ENCODE measurements at regions not wholly inside any gene's neighbourhood (a gene's known extent, or its start where the extent isn't known, plus 50 kb on each side); places are given as distances from the start of the nearest gene placed in this dataset.

DNA sequence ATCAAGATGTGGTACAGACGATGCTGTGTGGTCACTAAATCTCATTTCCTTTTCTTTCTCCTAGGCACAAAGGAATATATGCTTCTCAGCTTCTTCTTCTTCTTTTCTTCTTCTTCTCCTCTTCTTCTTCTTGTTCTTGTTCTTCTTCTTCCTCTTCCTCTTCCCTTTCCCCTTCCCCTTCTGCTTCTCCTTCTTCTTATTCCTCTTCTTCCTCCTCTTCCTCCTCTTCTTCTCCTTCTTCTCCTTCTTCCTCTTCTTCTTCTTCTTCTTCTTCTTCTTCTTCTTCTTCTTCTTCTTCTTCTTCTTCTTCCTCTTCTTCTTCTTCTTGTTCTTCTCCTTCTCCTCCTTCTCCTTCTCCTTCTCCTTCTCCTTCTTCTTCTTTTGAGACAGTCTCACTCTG, 190.4 kb upstream of the DTNBP1 start:
- DNase-seq (ENCODE audit: low read depth, low spot score) (no peak), ATAC-seq (no peak), FAIRE-seq (no peak)
- H3K4me3 ChIP-seq = no peak overlapping the region
- intact Hi-C loops (cut with micrococcal nuclease; ENCODE audit: unreplicated experiment) = no loop called here
- RAD21 ChIA-PET (ENCODE audit: unreplicated experiment) = no interaction called here
- H3K79me2 ChIP-seq (ENCODE audit: control insufficient read depth, insufficient read depth, low read length) = no peaks in the 10 kb centered on the region
- no TSS peak for BruUV-seq (replicated peaks)
- H3K9ac ChIP-seq (ENCODE audit: control insufficient read depth, insufficient read depth, low read length) = no peak overlapping the region
- H3K27ac ChIP-seq (ENCODE audit: control insufficient read depth, insufficient read depth) = no peak overlapping the region
- 39% methylated on average over 1 of the region's 1 CpG for WGBS (ENCODE audit: insufficient coverage, insufficient replicate concordance, low lambda C conversion rate, missing lambda C conversion rate)
- SMC1A ChIA-PET (ENCODE audit: uncharacterized antibody, unreplicated experiment) = interaction anchor here (0.8 to 7.7 kb wide), 2 partner anchors 11 to 20 kb away, joined by 4 to 29 read pairs; no protein-coding TSS in a partner anchor
- H4K20me1 ChIP-seq (ENCODE audit: control insufficient read depth, insufficient read depth) = no peaks in the 10 kb centered on the region
- H3K27me3 ChIP-seq (replicated peaks in 1 of 2; ENCODE audit: control insufficient read depth in 2 of 2, insufficient read depth in 2 of 2, low read length in 1 of 2) = no peaks in the 10 kb centered on the region; a peak in 1 of 4 replicates
- POLR2A ChIA-PET = interaction anchor here (0.5 to 1.7 kb wide), 2 partner anchors 10 to 39 kb away, joined by 5 read pairs; no protein-coding TSS in a partner anchor
- no peaks in the 10 kb centered on the region for H3K4me1 ChIP-seq (ENCODE audit: control insufficient read depth, insufficient read depth, low read length)
- in situ Hi-C loops (cut with MboI) = no loop called here
- H3K9me3 ChIP-seq (replicated peaks; ENCODE audit: control insufficient read depth, insufficient read depth, low read length) = no peaks in the 10 kb centered on the region; the same call in 2 of the 3 replicates
- CTCF ChIA-PET = interaction anchor here (0.7 to 1.3 kb wide), 2 partner anchors 20 to 329 kb away, joined by 3 read pairs; no protein-coding TSS in a partner anchor
- no peak overlapping the region for H3K4me2 ChIP-seq (ENCODE audit: control insufficient read depth, insufficient read depth)
- no peak overlapping the region for H2AFZ ChIP-seq (ENCODE audit: control insufficient read depth, low read depth, low read length)
- H3K36me3 ChIP-seq (ENCODE audit: control insufficient read depth in 2 of 2, insufficient read depth in 2 of 2, low read length in 1 of 2) = no peaks in the 10 kb centered on the region
- TF ChIP-seq ASH2L (IDR thresholded peaks at IDR 0.05; ENCODE audit: borderline replicate concordance, low read depth) = no peak
- no peak for TF ChIP-seq ATF7 (IDR thresholded peaks at IDR 0.05; ENCODE audit: low read depth)
- TF ChIP-seq MAX (IDR thresholded peaks at IDR 0.05; ENCODE audit: low read depth, low read length) = no peak
- TF ChIP-seq JUND (IDR thresholded peaks at IDR 0.05; ENCODE audit: low read depth, low read length) = no peak
- TF ChIP-seq ZSCAN29 (IDR thresholded peaks at IDR 0.05) = no peak
- TF ChIP-seq USF2 (IDR thresholded peaks at IDR 0.05; ENCODE audit: borderline replicate concordance, low read depth, low read length) = no peak
- TF ChIP-seq KAT2A (conservative IDR thresholded peaks at IDR 0.05; ENCODE audit: control insufficient read depth, low read depth, low read length) = no peak
- no peak for TF ChIP-seq SREBF2 (IDR thresholded peaks at IDR 0.05; ENCODE audit: low read length)
- no peak for TF ChIP-seq CREM (IDR thresholded peaks at IDR 0.05; ENCODE audit: low read depth)
- TF ChIP-seq, protein P1, sequence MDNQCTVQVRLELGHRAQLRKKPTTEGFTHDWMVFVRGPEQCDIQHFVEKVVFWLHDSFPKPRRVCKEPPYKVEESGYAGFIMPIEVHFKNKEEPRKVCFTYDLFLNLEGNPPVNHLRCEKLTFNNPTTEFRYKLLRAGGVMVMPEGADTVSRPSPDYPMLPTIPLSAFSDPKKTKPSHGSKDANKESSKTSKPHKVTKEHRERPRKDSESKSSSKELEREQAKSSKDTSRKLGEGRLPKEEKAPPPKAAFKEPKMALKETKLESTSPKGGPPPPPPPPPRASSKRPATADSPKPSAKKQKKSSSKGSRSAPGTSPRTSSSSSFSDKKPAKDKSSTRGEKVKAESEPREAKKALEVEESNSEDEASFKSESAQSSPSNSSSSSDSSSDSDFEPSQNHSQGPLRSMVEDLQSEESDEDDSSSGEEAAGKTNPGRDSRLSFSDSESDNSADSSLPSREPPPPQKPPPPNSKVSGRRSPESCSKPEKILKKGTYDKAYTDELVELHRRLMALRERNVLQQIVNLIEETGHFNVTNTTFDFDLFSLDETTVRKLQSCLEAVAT (IDR thresholded peaks at IDR 0.05) = no peak
- no peak for TF ChIP-seq RAD51 (IDR thresholded peaks at IDR 0.05)
- TF ChIP-seq SUPT20H (IDR thresholded peaks at IDR 0.05; ENCODE audit: borderline replicate concordance, control insufficient read depth, low read depth, low read length) = no peak
- TF ChIP-seq MYB (IDR thresholded peaks at IDR 0.05; ENCODE audit: borderline replicate concordance, low read depth, low read length) = no peak
- no peak for TF ChIP-seq CBFB (IDR thresholded peaks at IDR 0.05; ENCODE audit: low read depth)
- no peak for TF ChIP-seq TARDBP (IDR thresholded peaks at IDR 0.05; ENCODE audit: borderline replicate concordance)
- no peak for TF ChIP-seq KDM1A (IDR thresholded peaks at IDR 0.05; ENCODE audit: borderline replicate concordance)
- TF ChIP-seq FOXM1 (IDR thresholded peaks at IDR 0.05; ENCODE audit: low read depth, low read length) = no peak

All from GM12878 (cell line).